GM21423 (cell line): ENCODE measurements at regions not wholly inside any gene's neighbourhood (a gene's known extent, or its start where the extent isn't known, plus 50 kb on each side); places are given as distances from the start of the nearest gene placed in this dataset.

Source experiments
- ATAC-seq: cut with Tn5 transposase; IDR thresholded peaks from one replicate; pipeline ENCODE4 v1.9.1; 2021; ENCODE audit warnings: mild to moderate bottlenecking, moderate library complexity; ENCODE audit not compliant: unreplicated experiment

DNA sequence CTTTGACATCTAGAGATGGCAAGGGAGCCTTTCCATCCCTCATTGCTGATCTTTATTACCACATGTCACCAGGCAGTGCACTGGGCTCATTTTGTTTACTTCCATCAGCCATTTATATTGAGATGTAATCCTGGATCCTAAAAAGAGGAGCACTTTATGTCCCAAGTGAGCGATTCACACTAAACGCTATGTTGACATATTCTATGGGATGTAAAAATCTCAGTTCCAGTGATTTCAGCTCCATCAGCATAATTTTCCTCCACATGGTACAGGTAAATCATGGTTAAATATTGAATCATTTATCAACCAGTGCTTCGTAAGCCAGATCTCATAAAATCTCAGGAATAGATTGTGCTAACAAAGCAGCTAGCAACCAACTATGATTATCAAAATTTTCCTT, 634.8 kb upstream of the PLXNA2 start:
- ATAC-seq, result no peak

GRCh38 chr1:208880433-208881100, 636.4 kb upstream of the PLXNA2 start:
- no peak for ATAC-seq

GRCh38 chr1:208885060-208885459, 640.9 kb upstream of the PLXNA2 start:
- ATAC-seq, result no peak

DNA sequence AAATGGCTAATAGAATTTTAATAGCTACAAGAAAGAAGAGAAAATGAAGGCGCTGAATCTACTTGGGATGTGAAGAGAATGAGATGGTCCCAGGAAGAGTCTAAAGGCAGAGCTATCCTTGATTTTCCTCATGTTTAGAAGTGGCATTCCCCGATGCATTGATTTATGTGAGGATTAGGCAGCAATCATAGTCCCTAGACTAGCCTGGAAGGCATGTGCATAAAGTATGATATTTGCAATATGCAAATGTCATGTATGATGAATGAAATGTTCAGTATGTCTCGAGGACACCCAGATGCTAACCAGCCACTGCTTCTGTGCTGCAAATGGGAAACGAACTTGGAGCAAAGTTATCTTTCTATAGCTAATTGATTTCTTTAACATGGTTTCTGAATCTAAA, 641.5 kb upstream of the PLXNA2 start:
- no peak for ATAC-seq

DNA sequence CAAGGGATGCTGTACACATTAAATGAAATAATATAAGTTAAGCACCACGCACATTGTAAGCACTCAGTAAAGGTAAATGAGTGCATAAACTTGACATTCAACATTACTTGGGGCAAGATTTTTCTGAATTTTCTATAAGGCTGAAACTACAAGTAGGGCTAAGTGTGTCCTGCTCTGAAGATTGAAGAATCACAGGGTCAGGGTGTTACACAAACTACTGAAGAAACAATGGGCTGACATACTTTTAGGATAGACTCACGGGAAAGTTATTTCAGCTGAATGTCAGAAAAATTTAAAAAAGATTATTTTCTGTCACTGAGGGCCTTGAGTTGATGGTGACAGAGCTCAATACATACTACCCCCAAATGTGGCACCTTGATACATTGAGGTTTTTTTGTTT, 644.2 kb upstream of the PLXNA2 start:
- no peak for ATAC-seq

- no peak for ATAC-seq
Measured at GRCh38 chr1:208892147-208892546, 648.0 kb upstream of the PLXNA2 start.

GRCh38 chr1:208893251-208893650, 649.1 kb upstream of the PLXNA2 start:
- no peak for ATAC-seq

GRCh38 chr1:208895181-208895580, 651.0 kb upstream of the PLXNA2 start:
- no peak for ATAC-seq

GRCh38 chr1:208895820-208896219, 651.6 kb upstream of the PLXNA2 start:
- no peak for ATAC-seq

DNA sequence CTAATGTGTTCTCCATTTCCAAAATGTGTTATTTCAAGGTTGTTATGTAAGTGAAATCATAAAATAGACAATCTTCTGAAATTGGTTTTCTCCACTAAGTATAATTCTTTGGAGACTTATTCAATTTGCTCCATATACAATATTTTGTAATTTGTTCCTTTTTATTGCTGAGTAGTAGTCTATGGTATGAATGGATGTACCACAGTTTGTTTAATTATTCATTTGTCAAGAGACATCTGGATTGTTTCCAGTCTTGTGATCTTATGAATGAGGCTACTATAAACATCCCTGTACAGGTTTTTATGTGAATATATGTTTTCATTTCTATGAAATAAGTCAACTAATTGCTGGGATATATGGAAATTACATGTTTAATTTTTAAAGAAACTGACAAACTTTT, 652.6 kb upstream of the PLXNA2 start:
- no peak for ATAC-seq

DNA sequence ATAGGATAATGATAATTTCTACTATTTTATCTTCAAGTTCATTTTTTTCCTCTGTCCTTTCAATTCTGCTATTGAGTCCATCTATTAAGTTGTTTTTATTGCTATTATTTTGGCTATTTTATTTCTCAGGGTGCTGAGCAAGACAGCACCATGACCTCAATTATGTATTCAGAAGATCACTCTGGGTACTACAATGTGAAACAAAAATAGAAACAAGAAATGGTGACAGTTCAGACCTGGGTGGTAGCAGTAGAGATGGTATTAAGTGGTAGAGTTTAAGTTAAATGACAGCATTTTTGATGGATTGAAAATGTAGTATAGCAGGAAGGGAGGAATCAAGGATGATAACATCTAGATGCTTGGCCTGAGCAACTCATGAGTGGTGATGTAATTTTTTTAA, 655.3 kb upstream of the PLXNA2 start:
- ATAC-seq, result no peak

- ATAC-seq, result no peak
Measured at GRCh38 chr1:208903251-208903905, 659.2 kb upstream of the PLXNA2 start.

DNA sequence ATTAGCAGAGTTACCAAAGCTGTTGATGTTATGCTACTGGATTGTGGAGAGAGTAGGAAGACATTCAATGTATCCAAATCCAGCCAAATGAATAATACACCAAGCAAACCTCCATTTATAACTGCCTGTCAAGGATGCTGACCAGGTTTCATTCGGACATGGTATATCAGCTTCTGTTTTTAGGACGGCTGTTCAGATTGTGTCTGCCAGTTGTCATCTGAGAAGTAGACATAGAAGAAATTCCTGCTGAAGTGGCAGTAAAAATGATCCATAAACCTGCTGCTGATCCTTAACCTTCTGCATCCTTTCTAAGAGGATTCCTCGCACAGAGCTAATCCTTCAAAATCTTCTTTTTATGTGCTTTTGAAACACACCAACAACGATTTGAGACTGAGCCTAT, 663.6 kb upstream of the PLXNA2 start:
- no peak for ATAC-seq

- no peak for ATAC-seq
Measured at GRCh38 chr1:208909011-208909984, 665.1 kb upstream of the PLXNA2 start.

DNA sequence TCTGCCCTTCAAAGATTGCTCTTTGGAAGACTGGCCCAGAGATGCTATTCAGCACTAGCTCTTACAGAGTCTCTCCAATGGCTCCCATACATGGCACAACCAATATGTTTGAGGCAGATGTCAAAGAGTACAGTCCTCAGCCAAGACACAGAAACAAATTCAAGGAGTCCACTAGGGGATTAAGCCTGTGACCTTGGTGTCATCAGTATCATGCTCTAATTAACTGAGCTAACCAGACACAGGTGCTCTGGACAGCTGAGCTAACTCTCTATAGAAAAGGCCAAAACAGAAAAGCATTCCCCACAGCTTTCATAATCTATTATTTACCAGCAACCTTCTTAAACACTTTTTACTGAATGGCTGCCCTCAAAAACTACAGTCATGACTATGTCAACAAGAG, 666.0 kb upstream of the PLXNA2 start:
- no peak for ATAC-seq

- no peak for ATAC-seq
Measured at GRCh38 chr1:208917281-208917680, 666.2 kb upstream of the CAMK1G start.

- ATAC-seq, result no peak
Measured at GRCh38 chr1:208917723-208918122, 665.8 kb upstream of the CAMK1G start.

- no peak for ATAC-seq
Measured at GRCh38 chr1:208918160-208918559, 665.4 kb upstream of the CAMK1G start.

- no peak for ATAC-seq
Measured at GRCh38 chr1:208919371-208919770, 664.1 kb upstream of the CAMK1G start.

- no peak for ATAC-seq
Measured at GRCh38 chr1:208921259-208921658, 662.3 kb upstream of the CAMK1G start.

DNA sequence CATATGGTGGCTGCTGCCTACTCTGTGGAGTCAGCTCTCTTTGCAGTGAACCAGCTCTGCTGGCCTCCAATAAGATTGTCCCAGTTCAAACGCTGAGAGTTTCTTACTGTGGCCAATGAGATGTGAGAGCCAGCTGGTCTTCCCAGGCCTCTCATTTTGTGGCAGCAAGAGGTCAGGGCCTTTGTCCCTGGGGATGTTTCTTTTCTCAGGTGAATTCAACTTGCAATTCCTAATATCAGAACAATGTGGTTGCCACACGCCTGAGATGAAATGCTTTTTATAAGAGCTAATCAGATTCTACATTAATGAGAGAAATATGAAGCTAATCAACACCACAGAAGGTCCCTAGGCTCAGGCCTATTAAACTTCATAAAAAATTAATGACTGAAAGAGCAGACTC, 660.1 kb upstream of the CAMK1G start:
- no peak for ATAC-seq
